Endothelial cell of umbilical vein (primary cell): ENCODE measurements at regions not wholly inside any gene's neighbourhood (a gene's known extent, or its start where the extent isn't known, plus 50 kb on each side); places are given as distances from the start of the nearest gene placed in this dataset.

ENCODE experiments used
- BruUV-seq: library from RNA; stranded (reverse); fragments of 400-500 nt; replicated peaks from 2 replicates; lab custom pipeline; 2021; lab: Mats Ljungman, UMichigan
- CTCF ChIA-PET: fragments of 300-600, 350-600 bp; sonication (Branson Sonifier 250); formaldehyde crosslinking; loops from one replicate; lab custom pipeline; 2021; ENCODE audit warnings: antibody characterized with exemption, inconsistent platforms; lab: Charles Lee
- POLR2A ChIA-PET: fragments of 300-600, 350-600 bp; sonication (Branson Sonifier 250); formaldehyde crosslinking; loops from one replicate; lab custom pipeline; 2021; ENCODE audit warnings: antibody characterized with exemption, inconsistent platforms; lab: Charles Lee
- DNase-seq: peaks from one replicate; pipeline ENCODE4 v3.0.0-alpha.2; 2011; ENCODE audit warnings: low read depth, low spot score
- FAIRE-seq: peaks from 2 replicates; lab custom pipeline; 2011; peaks lifted over from hg19 to GRCh38; lab: Jason Lieb, UNC
- H2AFZ ChIP-seq: 2 replicates; pipeline ENCODE4 v1.6.0; 2012; ENCODE audit warnings: low read depth, low read length, control low read depth, inconsistent platforms
- H3K27ac ChIP-seq: 2 replicates; pipeline ENCODE4 v1.5.1; 2011; ENCODE audit warnings: low read depth, mild to moderate bottlenecking, control low read depth, low read length, moderate library complexity; ENCODE audit not compliant: insufficient read depth
- H3K27me3 ChIP-seq, 2 experiments: 2 replicates each; pipeline versions ENCODE4 v1.6.0 to v1.6.1; 2011; ENCODE audit warnings: low read length in 2 of 2, mixed read lengths in 1 of 2; ENCODE audit not compliant: control insufficient read depth in 2 of 2, insufficient read depth in 2 of 2
- H3K36me3 ChIP-seq, 2 experiments: 2 replicates in 1 of 2; 3 replicates in 1 of 2; pipeline ENCODE4 v1.5.1; 2011; ENCODE audit warnings: low read length in 2 of 2, mild to moderate bottlenecking in 1 of 2, moderate library complexity in 1 of 2; ENCODE audit not compliant: control insufficient read depth in 2 of 2, insufficient read depth in 2 of 2; ENCODE audit errors: extremely low read depth in 1 of 2
- H3K4me1 ChIP-seq: 3 replicates; pipeline ENCODE4 v1.5.1; 2011; ENCODE audit warnings: mild to moderate bottlenecking, low read length; ENCODE audit not compliant: control insufficient read depth, insufficient read depth; ENCODE audit errors: extremely low read depth
- H3K4me2 ChIP-seq: 2 replicates; pipeline ENCODE4 v1.6.1; 2011; ENCODE audit warnings: low read length, control low read depth, mixed read lengths; ENCODE audit not compliant: insufficient read depth
- H3K4me3 ChIP-seq, 3 experiments: fragments of 200-600 bp in 1 of 3; sonication (generic), shearing (Covaris generic) in 1 of 3; replicated peaks in 1 of 3; 2 replicates each; pipeline ENCODE4 v1.5.1; 2011 to 2016; ENCODE audit warnings: control low read depth in 3 of 3, low read length in 3 of 3, mild to moderate bottlenecking in 2 of 3, inconsistent platforms in 1 of 3, low read depth in 1 of 3, moderate library complexity in 1 of 3; ENCODE audit not compliant: insufficient read depth in 1 of 3
- H3K79me2 ChIP-seq: 2 replicates; pipeline ENCODE4 v1.6.0; 2012; ENCODE audit warnings: low read length, inconsistent platforms; ENCODE audit not compliant: control insufficient read depth, insufficient read depth
- H3K9ac ChIP-seq: replicated peaks from 2 replicates; pipeline ENCODE3; 2011; ENCODE audit warnings: low read length, control low read depth; ENCODE audit not compliant: insufficient read depth; ENCODE audit errors: extremely low read depth
- H3K9me1 ChIP-seq: replicated peaks from 3 replicates; pipeline ENCODE4 v1.6.0; 2011; ENCODE audit warnings: mild to moderate bottlenecking, low read length; ENCODE audit not compliant: control insufficient read depth, insufficient read depth; ENCODE audit errors: extremely low read depth
- H3K9me3 ChIP-seq: replicated peaks from 2 replicates; pipeline ENCODE4 v1.5.1; 2012; ENCODE audit warnings: low read length, inconsistent platforms; ENCODE audit not compliant: control insufficient read depth, insufficient read depth
- H4K20me1 ChIP-seq: replicated peaks from 2 replicates; pipeline ENCODE3; 2011; ENCODE audit warnings: mild to moderate bottlenecking, low read length; ENCODE audit not compliant: control insufficient read depth, insufficient read depth; ENCODE audit errors: extremely low read depth
- CTCF ChIP-seq, 2 donors: IDR thresholded peaks; 1 replicate in 1 of 2; 2 replicates in 1 of 2; pipeline ENCODE4 v1.5.1; 2011; ENCODE audit warnings: low read length in 2 of 2, mild to moderate bottlenecking in 2 of 2, moderate library complexity in 2 of 2, control low read depth in 1 of 2, inconsistent platforms in 1 of 2, low read depth in 1 of 2; ENCODE audit not compliant: insufficient read depth in 1 of 2; ENCODE audit errors: extremely low read depth in 1 of 2
- EZH2 ChIP-seq: IDR thresholded peaks from 2 replicates; pipeline ENCODE4 v1.6.1; 2012; ENCODE audit warnings: borderline replicate concordance, low read depth, mild to moderate bottlenecking, moderate library complexity, low read length, inconsistent platforms; ENCODE audit not compliant: severe bottlenecking
- FOS ChIP-seq: IDR thresholded peaks from 2 replicates; pipeline ENCODE4 v1.6.1; 2011; ENCODE audit warnings: mild to moderate bottlenecking, low read length, moderate library complexity, borderline replicate concordance; ENCODE audit not compliant: insufficient read depth
- GATA2 ChIP-seq: IDR thresholded peaks from 2 replicates; pipeline ENCODE4 v1.7.0; 2011; ENCODE audit warnings: low read depth, mild to moderate bottlenecking, moderate library complexity, mixed read lengths, low read length; ENCODE audit not compliant: insufficient read length, insufficient read depth
- JUN ChIP-seq: IDR thresholded peaks from 2 replicates; pipeline ENCODE4 v1.6.1; 2011; ENCODE audit warnings: borderline replicate concordance, low read depth; ENCODE audit not compliant: insufficient read length, insufficient read depth
- MYC ChIP-seq: IDR thresholded peaks from one replicate; pipeline ENCODE4 v1.6.1; 2011; ENCODE audit warnings: mild to moderate bottlenecking, low read depth, low read length
- POLR2A ChIP-seq: IDR thresholded peaks from 2 replicates; pipeline ENCODE4 v1.6.1; 2012; ENCODE audit warnings: low read depth, mild to moderate bottlenecking, control low read depth, low read length
- POLR2AphosphoS5 ChIP-seq: IDR thresholded peaks from 2 replicates; pipeline ENCODE4 v1.6.1; 2012; ENCODE audit warnings: low read depth, mild to moderate bottlenecking, control low read depth, low read length, moderate library complexity; ENCODE audit not compliant: insufficient read depth
- dilution Hi-C: fragments of 300-500 bp; cut with MboI; formaldehyde crosslinking; loops from one replicate; pipeline ENCODE4 v1.15.0; 2019; ENCODE audit warnings: low sequenced_read_pairs; ENCODE audit not compliant: extremely low pct_ligation_motif_present
- intact Hi-C: fragments of 100-400 bp; cut with micrococcal nuclease; formaldehyde crosslinking; loops from one replicate; pipeline ENCODE4 v1.10.0; 2022
- TF ChIP-seq, protein P1 (sequence below): IDR thresholded peaks from 2 replicates; pipeline ENCODE4 v1.6.1; 2011; ENCODE audit not compliant: insufficient read depth, insufficient read length

DNA sequence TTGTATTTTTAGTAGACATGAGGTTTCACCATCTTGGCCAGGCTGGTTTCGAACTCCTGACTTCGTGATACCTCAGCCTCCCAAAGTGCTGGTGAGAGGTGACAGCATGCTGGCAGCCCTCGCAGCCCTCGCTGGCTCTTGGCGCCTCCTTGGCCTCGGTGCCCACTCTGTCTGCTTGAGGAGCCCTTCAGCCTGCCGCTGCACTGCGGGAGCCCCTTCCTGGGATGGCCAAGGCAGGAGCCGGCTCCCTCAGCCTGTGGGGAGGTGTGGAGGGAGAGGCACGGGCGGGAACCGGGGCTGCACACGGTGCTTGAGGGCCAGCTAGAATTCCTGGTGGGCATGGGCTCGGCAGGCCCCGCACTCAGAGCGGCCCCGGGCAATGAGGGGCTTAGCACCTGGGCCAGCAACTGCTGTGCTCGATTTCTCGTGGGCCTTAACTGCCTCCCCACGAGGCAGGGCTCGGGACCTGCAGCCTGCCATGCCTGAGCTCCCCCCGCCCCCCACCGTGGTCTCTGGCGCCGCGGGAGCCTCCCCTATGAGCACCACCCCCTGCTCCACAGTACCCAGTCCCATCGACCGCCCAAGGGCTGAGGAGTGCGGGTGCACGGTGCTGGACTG lies 96.5 kb upstream of the RHOBTB1 start:
- Histone ChIP-seq H3K4me2 (no peak overlapping the region), H3K9ac (no peak overlapping the region), H3K4me1 (no peaks in the 10 kb centered on the region), H2AFZ (no peak overlapping the region), H3K27me3 (no peaks in the 10 kb centered on the region), H4K20me1 (no peaks in the 10 kb centered on the region), H3K4me3 (no peak overlapping the region), H3K36me3 (no peaks in the 10 kb centered on the region), H3K9me3 (no peaks in the 10 kb centered on the region), H3K9me1 (no peaks in the 10 kb centered on the region), H3K27ac (no peak overlapping the region), H3K79me2 (no peaks in the 10 kb centered on the region)
- DNase-seq = no peak
- FAIRE-seq = no peak
- no TSS peak for BruUV-seq
- dilution Hi-C loops = no loop called here
- POLR2A ChIA-PET = no interaction called here
- intact Hi-C loops = no loop called here
- TF ChIP-seq FOS = no peak
- TF ChIP-seq, protein P1, sequence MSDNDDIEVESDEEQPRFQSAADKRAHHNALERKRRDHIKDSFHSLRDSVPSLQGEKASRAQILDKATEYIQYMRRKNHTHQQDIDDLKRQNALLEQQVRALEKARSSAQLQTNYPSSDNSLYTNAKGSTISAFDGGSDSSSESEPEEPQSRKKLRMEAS = no peak
- TF ChIP-seq MYC = no peak
- no peak for TF ChIP-seq EZH2
- no peak for TF ChIP-seq POLR2A
- no peak for TF ChIP-seq CTCF (IDR thresholded peaks at IDR 0.05; ENCODE audit: extremely low read depth in 1 of 2, insufficient read depth in 1 of 2, low read depth in 1 of 2, low read length in 2 of 2)
- TF ChIP-seq POLR2AphosphoS5 = no peak
- TF ChIP-seq JUN = no peak
- TF ChIP-seq GATA2 = no peak
- CTCF ChIA-PET = interaction anchor here (0.7 kb wide), 1 partner anchor 15 kb away, joined by 3 read pairs; no protein-coding TSS in a partner anchor
